ENCODE measurements at regions not wholly inside any gene's neighbourhood (a gene's known extent, or its start where the extent isn't known, plus 50 kb on each side); places are given as distances from the start of the nearest gene placed in this dataset.

GRCh38 chr2:173666171-173666888 is 298.8 kb downstream of the SP3 start:
- DNase-seq (ENCODE audit: extremely low spot score in 2 of 2): no peak
- H3K27me3 ChIP-seq: no peaks in the 10 kb centered on the region
- H3K4me1 ChIP-seq: no peaks in the 10 kb centered on the region
- no peaks in the 10 kb centered on the region for H3K36me3 ChIP-seq
- TF ChIP-seq POLR2A (IDR thresholded peaks at IDR 0.05) (no peak), POLR2AphosphoS5 (IDR thresholded peaks at IDR 0.05; ENCODE audit: insufficient read depth in 1 of 2, low read depth in 1 of 2) (no peak), CTCF (IDR thresholded peaks at IDR 0.05) (no peak)
- intact Hi-C loops (cut with DNase I): no loop called here
- no peak overlapping the region for H3K27ac ChIP-seq
- no peaks in the 10 kb centered on the region for H3K9me3 ChIP-seq
- no peak overlapping the region for H3K4me3 ChIP-seq

- Histone ChIP-seq H3K9me3 (no peaks in the 10 kb centered on the region), H3K27ac (no peak overlapping the region), H3K4me1 (no peaks in the 10 kb centered on the region), H3K27me3 (no peaks in the 10 kb centered on the region), H3K36me3 (no peaks in the 10 kb centered on the region), H3K4me3 (no peak overlapping the region)
- intact Hi-C loops (cut with DNase I): no loop called here
- no peak for DNase-seq (ENCODE audit: extremely low spot score in 2 of 2)
- TF ChIP-seq CTCF (IDR thresholded peaks at IDR 0.05) (no peak), POLR2AphosphoS5 (IDR thresholded peaks at IDR 0.05; ENCODE audit: insufficient read depth in 1 of 2, low read depth in 1 of 2) (peak in 1 of 2 donors; percentile 35)
Observed at GRCh38 chr2:173667014-173667413, 298.2 kb downstream of the SP3 start.

DNA sequence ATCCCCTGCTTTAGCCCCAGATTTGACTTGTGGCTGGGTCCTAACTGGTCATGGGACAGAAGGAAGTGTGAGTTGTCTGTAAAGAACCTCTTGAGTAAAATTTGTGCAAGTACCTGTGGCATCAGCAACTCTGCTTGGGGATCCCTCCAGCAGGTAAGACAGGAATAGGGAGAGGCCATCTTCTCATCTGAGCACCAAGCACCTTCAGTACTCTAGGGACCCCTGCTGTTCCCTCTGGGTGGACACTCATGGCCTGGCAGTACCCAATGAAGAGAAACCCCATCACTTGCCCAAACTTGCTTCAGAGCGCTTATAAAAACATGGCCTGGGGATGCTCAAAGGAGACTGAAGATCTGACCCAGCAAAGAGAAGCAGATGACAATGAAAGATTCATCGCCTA is 297.8 kb downstream of the SP3 start:
- no peak for DNase-seq (ENCODE audit: extremely low spot score in 2 of 2)
- intact Hi-C loops (cut with DNase I): no loop called here
- no peak overlapping the region for H3K4me3 ChIP-seq
- H3K27ac ChIP-seq: no peak overlapping the region
- TF ChIP-seq CTCF (IDR thresholded peaks at IDR 0.05) (no peak), POLR2A (IDR thresholded peaks at IDR 0.05) (no peak), POLR2AphosphoS5 (IDR thresholded peaks at IDR 0.05; ENCODE audit: insufficient read depth in 1 of 2, low read depth in 1 of 2) (peak in 1 of 2 donors; percentile 4)
- H3K36me3 ChIP-seq: no peaks in the 10 kb centered on the region
- H3K9me3 ChIP-seq: no peaks in the 10 kb centered on the region
- H3K27me3 ChIP-seq: no peaks in the 10 kb centered on the region
- H3K4me1 ChIP-seq: no peaks in the 10 kb centered on the region

DNA sequence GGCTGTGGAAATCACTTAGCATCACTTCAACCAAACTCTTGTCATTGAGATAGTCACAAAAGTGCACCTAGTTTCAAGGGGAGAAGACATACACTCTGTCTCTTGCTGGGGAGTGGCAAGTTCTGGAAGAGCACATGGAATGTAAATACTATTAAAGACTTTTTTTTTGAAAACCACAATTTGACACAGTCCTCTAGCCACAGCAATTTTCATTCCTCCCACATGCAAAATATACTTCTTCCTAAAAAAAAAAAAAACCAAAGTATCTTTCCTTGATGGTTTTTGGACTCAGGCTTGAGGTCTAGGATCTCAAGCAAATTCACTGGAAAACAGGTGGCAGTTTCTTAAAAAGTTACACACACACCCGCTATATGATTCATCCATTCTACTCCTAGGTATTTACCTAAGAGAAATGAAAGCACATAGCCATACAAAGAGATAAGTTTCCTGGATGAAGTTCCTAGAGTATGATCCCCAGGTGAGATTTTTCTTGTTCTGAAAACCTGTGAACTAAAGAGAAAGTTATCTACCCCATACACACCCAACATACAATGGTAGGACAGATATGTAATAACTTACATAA is 295.8 kb downstream of the SP3 start:
- Histone ChIP-seq H3K4me1 (no peaks in the 10 kb centered on the region), H3K27ac (no peak overlapping the region), H3K27me3 (no peaks in the 10 kb centered on the region), H3K9me3 (no peaks in the 10 kb centered on the region), H3K4me3 (no peak overlapping the region), H3K36me3 (no peaks in the 10 kb centered on the region)
- TF ChIP-seq CTCF (IDR thresholded peaks at IDR 0.05): no peak
- no peak for TF ChIP-seq POLR2AphosphoS5 (IDR thresholded peaks at IDR 0.05; ENCODE audit: insufficient read depth in 1 of 2, low read depth in 1 of 2)
- no peak for TF ChIP-seq POLR2A (IDR thresholded peaks at IDR 0.05)
- intact Hi-C loops (cut with DNase I): no loop called here
- no peak for DNase-seq (ENCODE audit: extremely low spot score in 2 of 2)

- intact Hi-C loops (cut with DNase I): no loop called here
- DNase-seq (ENCODE audit: extremely low spot score in 2 of 2): no peak
- TF ChIP-seq POLR2A (IDR thresholded peaks at IDR 0.05) (no peak), CTCF (IDR thresholded peaks at IDR 0.05) (no peak), POLR2AphosphoS5 (IDR thresholded peaks at IDR 0.05; ENCODE audit: insufficient read depth in 1 of 2, low read depth in 1 of 2) (no peak)
Observed at GRCh38 chr2:173669888-173670287, 295.3 kb downstream of the SP3 start.

More at GRCh38 chr2:173669888-173670287, 295.3 kb downstream of the SP3 start:
- Histone ChIP-seq H3K4me1 (no peaks in the 10 kb centered on the region), H3K27ac (no peak overlapping the region), H3K9me3 (no peaks in the 10 kb centered on the region), H3K4me3 (no peak overlapping the region), H3K27me3 (no peaks in the 10 kb centered on the region), H3K36me3 (no peaks in the 10 kb centered on the region)

Measured in vagina (tissue), 2 donors.